K562 (cell line): ENCODE measurements at regions not wholly inside any gene's neighbourhood (a gene's known extent, or its start where the extent isn't known, plus 50 kb on each side); places are given as distances from the start of the nearest gene placed in this dataset.
A peak's percentile ranks its signal among the peaks of the same experiment; 100 is the strongest.

ENCODE experiments used
- ATAC-seq: fragments of 200-7000 bp; cut with Tn5 transposase; 3 replicates; pipeline ENCODE4 v1.9.1; 2020; ENCODE audit warnings: moderate library complexity
- BruUV-seq: library from RNA; stranded (reverse); fragments of 400-500 nt; replicated peaks from 2 replicates; lab custom pipeline; 2021; lab: Mats Ljungman, UMichigan
- CTCF ChIA-PET: fragments of 300-600 bp; formaldehyde crosslinking; extraction: SDS; loops from one replicate; lab custom pipeline; 2021; ENCODE audit warnings: low intra/inter-chr PET ratio; lab: Yijun Ruan, JAX
- POLR2A ChIA-PET: fragments of 300-600, 350-650 bp; sonication (Branson Sonifier 250); formaldehyde crosslinking; extraction: SDS; loops from one replicate; lab custom pipeline; 2021; ENCODE audit warnings: antibody characterized with exemption, inconsistent platforms; lab: Yijun Ruan, JAX
- DNase-seq, 4 experiments: peaks; one replicate each; pipeline versions ENCODE4 v3.0.0 to v3.0.0-alpha.2; 2011 to 2018; ENCODE audit warnings: low spot score in 3 of 4, mixed read lengths in 3 of 4; ENCODE audit errors: extremely low read depth in 1 of 4
- FAIRE-seq: peaks from 2 replicates; lab custom pipeline; 2011; peaks lifted over from hg19 to GRCh38; lab: Jason Lieb, UNC
- H2AFZ ChIP-seq: 2 replicates; pipeline ENCODE4 v1.6.0; 2011; ENCODE audit warnings: low read depth, low read length, control low read depth, inconsistent platforms
- H3K27ac ChIP-seq: fragments of 200-600 bp; 3 replicates; pipeline ENCODE4 v1.8.0; 2011; ENCODE audit warnings: low read depth, mild to moderate bottlenecking, control low read depth, inconsistent platforms, low read length, moderate library complexity, mixed read lengths; ENCODE audit errors: extremely low read depth
- H3K27me3 ChIP-seq, 2 experiments: fragments of 300-600 bp in 1 of 2; 2 replicates in 1 of 2; 3 replicates in 1 of 2; pipeline versions ENCODE4 v1.6.0 to v1.8.0; 2011; ENCODE audit warnings: inconsistent platforms in 2 of 2, low read length in 2 of 2, mild to moderate bottlenecking in 1 of 2, mixed read lengths in 1 of 2, moderate library complexity in 1 of 2; ENCODE audit not compliant: control insufficient read depth in 2 of 2, insufficient read depth in 2 of 2
- H3K36me3 ChIP-seq: fragments of 300-600 bp; 3 replicates; pipeline ENCODE4 v1.8.0; 2011; ENCODE audit warnings: mild to moderate bottlenecking, low read length, inconsistent platforms; ENCODE audit not compliant: control insufficient read depth, insufficient read depth
- H3K4me1 ChIP-seq, 2 experiments: fragments of 200-600 bp in 1 of 2; replicated peaks in 1 of 2; 2 replicates in 1 of 2; 3 replicates in 1 of 2; pipeline versions ENCODE4 v1.5.1 to v1.8.0; 2011; ENCODE audit warnings: inconsistent platforms in 2 of 2, low read length in 2 of 2, mild to moderate bottlenecking in 1 of 2, mixed read lengths in 1 of 2, moderate library complexity in 1 of 2; ENCODE audit not compliant: control insufficient read depth in 2 of 2, insufficient read depth in 2 of 2
- H3K4me2 ChIP-seq: 2 replicates; pipeline ENCODE4 v1.6.1; 2011; ENCODE audit warnings: low read length, control low read depth, inconsistent platforms, mixed read lengths; ENCODE audit not compliant: insufficient read depth
- H3K4me3 ChIP-seq: fragments of 200-600 bp; sonication (generic), shearing (Covaris generic); 2 replicates; pipeline ENCODE4 v1.5.1; 2016; ENCODE audit warnings: control low read depth, inconsistent platforms
- H3K79me2 ChIP-seq: fragments of 200-600 bp; 3 replicates; pipeline ENCODE4 v1.8.0; 2011; ENCODE audit warnings: low read length, inconsistent platforms; ENCODE audit not compliant: control insufficient read depth, insufficient read depth
- H3K9ac ChIP-seq, 2 experiments: 2 replicates each; pipeline versions ENCODE4 v1.6.0 to v1.6.1; 2011; ENCODE audit warnings: low read depth in 2 of 2, low read length in 2 of 2, control low read depth in 1 of 2, inconsistent platforms in 1 of 2, mild to moderate bottlenecking in 1 of 2, mixed read lengths in 1 of 2; ENCODE audit not compliant: insufficient read depth in 1 of 2
- H3K9me1 ChIP-seq: one replicate; pipeline ENCODE4 v1.6.0; 2011; ENCODE audit warnings: inconsistent platforms, mild to moderate bottlenecking, low read length, moderate library complexity; ENCODE audit not compliant: control insufficient read depth, insufficient read depth
- H3K9me3 ChIP-seq: replicated peaks from 2 replicates; pipeline ENCODE4 v1.5.1; 2011; ENCODE audit warnings: low read depth, low read length, inconsistent platforms; ENCODE audit not compliant: control insufficient read depth, insufficient read depth
- H4K20me1 ChIP-seq: replicated peaks from 2 replicates; pipeline ENCODE4 v1.6.1; 2011; ENCODE audit warnings: low read length, inconsistent platforms, mixed read lengths; ENCODE audit not compliant: control insufficient read depth, insufficient read depth
- ARHGAP35 ChIP-seq: fragments of 450-650 bp; IDR thresholded peaks from 2 replicates; pipeline ENCODE4 v1.6.1; 2018; ENCODE audit not compliant: partially characterized antibody
- FOXA3 ChIP-seq, 2 experiments: fragments of 450-650 bp in 1 of 2; sonication (generic) in 1 of 2; formaldehyde crosslinking; IDR thresholded peaks in 1 of 2; conservative IDR thresholded peaks in 1 of 2; 2 replicates each; pipeline versions ENCODE4 v1.4.0 to v1.8.0; 2020 to 2022; ENCODE audit warnings: mild to moderate bottlenecking in 2 of 2, missing genetic modification reagents in 1 of 2
- IRF2 ChIP-seq: sonication (generic); formaldehyde crosslinking; IDR thresholded peaks from 2 replicates; pipeline ENCODE4 v1.8.1; 2022; ENCODE audit warnings: mild to moderate bottlenecking, missing genetic modification reagents
- MTA3 ChIP-seq: fragments of 450-650 bp; formaldehyde crosslinking; IDR thresholded peaks from 2 replicates; pipeline ENCODE4 v1.6.1; 2017; ENCODE audit warnings: mild to moderate bottlenecking, borderline replicate concordance
- RBM17 ChIP-seq: fragments of 200-400 bp; formaldehyde crosslinking; IDR thresholded peaks from 2 replicates; pipeline ENCODE4 v1.6.1; 2017; ENCODE audit warnings: low read depth, mild to moderate bottlenecking, low read length, borderline replicate concordance
- TAF9B ChIP-seq: fragments of 450-650 bp; IDR thresholded peaks from 2 replicates; pipeline ENCODE4 v1.6.1; 2018; ENCODE audit warnings: mild to moderate bottlenecking; ENCODE audit not compliant: partially characterized antibody
- TGIF2 ChIP-seq: sonication (generic); formaldehyde crosslinking; IDR thresholded peaks from 2 replicates; pipeline ENCODE4 v1.8.1; 2022; ENCODE audit warnings: mild to moderate bottlenecking, missing genetic modification reagents, moderate library complexity
- ZNF197 ChIP-seq: fragments of 200-800 bp; sonication (Bioruptor generic); IDR thresholded peaks from 2 replicates; pipeline ENCODE4 v1.6.1; 2016; ENCODE audit warnings: low read depth, missing genetic modification characterization, missing compliant biosample characterization
- ZNF431 ChIP-seq: sonication (generic); formaldehyde crosslinking; IDR thresholded peaks from 2 replicates; pipeline ENCODE4 v1.8.0; 2022; ENCODE audit warnings: mild to moderate bottlenecking, missing genetic modification reagents
- WGBS: fragments of 100-300 bp; shearing (Covaris generic); methylation state at CpG from one replicate; pipeline ENCODE4 v1.1.6; 2016; ENCODE audit warnings: low coverage, mixed read lengths; ENCODE audit not compliant: insufficient coverage; ENCODE audit errors: missing lambda C conversion rate; 5-methylcytosine and 5-hydroxymethylcytosine counted together
- in situ Hi-C: fragments of 300-500 bp; cut with MboI; formaldehyde crosslinking; loops from 4 replicates; pipeline ENCODE4 v1.15.0; 2018; ENCODE audit warnings: inconsistent platforms, mixed read lengths
- intact Hi-C: fragments of 100-400 bp; cut with micrococcal nuclease; formaldehyde crosslinking; loops from 2 replicates; pipeline ENCODE4 v1.14.2; 2022

DNA sequence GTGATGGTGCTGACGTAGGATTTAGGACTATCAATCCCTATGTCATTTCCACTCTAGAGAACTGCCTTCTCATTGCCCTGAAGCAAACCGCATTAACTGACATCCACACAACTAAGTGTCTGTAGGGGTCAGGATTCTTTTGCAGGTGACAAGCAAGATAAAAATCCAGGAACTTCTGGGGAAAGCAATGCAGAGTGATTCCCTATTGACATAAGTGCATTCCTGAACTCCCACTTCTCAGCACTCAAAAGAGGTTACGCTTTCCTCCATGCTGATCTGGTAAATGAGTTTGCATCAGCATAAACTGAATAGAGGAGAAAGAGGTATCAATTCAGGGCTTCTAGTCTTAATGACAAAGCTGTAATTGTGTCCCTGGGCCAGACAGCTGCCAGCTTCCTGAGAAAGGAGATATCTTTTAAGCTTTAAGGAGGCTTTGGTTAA, 224.6 kb upstream of the ISX start:
- Histone ChIP-seq H2AFZ (no peak overlapping the region), H3K4me2 (no peak overlapping the region), H3K4me1 (no peaks in the 10 kb centered on the region), H3K9me1 (no peaks in the 10 kb centered on the region), H3K27ac (no peak overlapping the region), H3K9me3 (no peaks in the 10 kb centered on the region), H3K4me3 (no peak overlapping the region), H3K36me3 (no peaks in the 10 kb centered on the region)
- WGBS: 0% methylated on average over 3 of the region's 3 CpGs
- DNase-seq: no peak
- intact Hi-C loops: no loop called here
- BruUV-seq: no TSS peak
- POLR2A ChIA-PET: no interaction called here
- no peak for TF ChIP-seq RBM17
- no peak for TF ChIP-seq ZNF197 (CRISPR knock-in tag)
- TF ChIP-seq ARHGAP35: no peak
- TF ChIP-seq FOXA3 (CRISPR knock-in tag; conservative IDR thresholded peaks at IDR 0.05 in 1 of 2, IDR thresholded peaks at IDR 0.05 in 1 of 2): 0 out of 4 replicates have a peak, but pooled peaks of 1 of the 2 experiments have one; percentile 10
- TF ChIP-seq, all 486 proteins: peak for 1
- ATAC-seq: no peak
- in situ Hi-C loops: no loop called here
- Histone ChIP-seq H3K9ac (no peak overlapping the region), H3K79me2 (no peaks in the 10 kb centered on the region), H4K20me1 (no peaks in the 10 kb centered on the region), H3K27me3 (no peaks in the 10 kb centered on the region)
- FAIRE-seq: no peak
- CTCF ChIA-PET: no interaction called here

DNA sequence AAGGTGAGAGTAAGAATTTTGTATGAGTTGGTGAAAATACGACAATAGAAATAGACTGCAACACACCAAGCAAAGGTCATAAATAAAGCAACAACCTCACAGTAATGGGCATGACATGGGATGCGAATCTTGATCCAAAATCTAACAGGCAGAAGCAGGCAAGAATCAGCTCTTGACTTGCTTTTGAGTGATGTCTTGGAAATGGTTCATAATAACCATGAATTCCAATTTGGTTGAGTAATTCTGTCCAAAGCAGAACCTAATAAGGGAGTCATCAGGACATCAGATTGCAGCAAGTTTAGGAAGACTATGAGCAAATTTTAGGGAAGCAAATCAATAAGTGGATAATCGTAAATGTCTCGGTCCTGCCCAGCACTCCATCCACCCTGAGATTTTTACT, 224.0 kb upstream of the ISX start:
- no peak for ATAC-seq
- CTCF ChIA-PET: no interaction called here
- TF ChIP-seq TAF9B: no peak
- no peak for TF ChIP-seq MTA3
- no peak for TF ChIP-seq IRF2 (CRISPR knock-in tag)
- TF ChIP-seq TGIF2: no peak
- TF ChIP-seq ZNF431 (CRISPR knock-in tag): no peak

More for the DNA sequence above, 224.0 kb upstream of the ISX start:
- no peaks in the 10 kb centered on the region for H3K9me3 ChIP-seq
- POLR2A ChIA-PET: no interaction called here
- no peaks in the 10 kb centered on the region for H3K27me3 ChIP-seq
- H3K4me2 ChIP-seq: no peak overlapping the region
- no peaks in the 10 kb centered on the region for H4K20me1 ChIP-seq
- no peaks in the 10 kb centered on the region for H3K9me1 ChIP-seq
- no peak overlapping the region for H2AFZ ChIP-seq
- intact Hi-C loops (no loop called here), in situ Hi-C loops (no loop called here)
- FAIRE-seq (no peak), DNase-seq (no peak)
- H3K4me3 ChIP-seq: no peak overlapping the region
- no TSS peak for BruUV-seq
- H3K36me3 ChIP-seq: no peaks in the 10 kb centered on the region
- H3K4me1 ChIP-seq: no peaks in the 10 kb centered on the region
- no peak overlapping the region for H3K27ac ChIP-seq
- no peak overlapping the region for H3K9ac ChIP-seq
- 0% methylated on average over 4 of the region's 4 CpGs for WGBS
- H3K79me2 ChIP-seq: no peaks in the 10 kb centered on the region
